Prostate gland (tissue), 2 donors: ENCODE measurements at regions not wholly inside any gene's neighbourhood (a gene's known extent, or its start where the extent isn't known, plus 50 kb on each side); places are given as distances from the start of the nearest gene placed in this dataset.
"Not testable (repeated sequence)": the region's sequence is repeated elsewhere in the genome, so short reads cannot be mapped to it uniquely, and the experiment has no call there.

Experiments used
- DNase-seq: peaks from one replicate; pipeline ENCODE4 v3.0.0-alpha.2; 2019; ENCODE audit warnings: low spot score
- H3K27ac ChIP-seq, 2 donors: fragments of 200-600 bp; sonication (generic); 2 replicates each; pipeline ENCODE4 v1.5.1; 2017 to 2019
- H3K27me3 ChIP-seq: fragments of 200-600 bp; sonication (generic); replicated peaks from 2 replicates; pipeline ENCODE4 v1.5.1; 2019; ENCODE audit not compliant: insufficient read depth
- H3K36me3 ChIP-seq, 2 donors: fragments of 200-600 bp; sonication (generic); 1 replicate in 1 of 2; 2 replicates in 1 of 2; pipeline versions ENCODE4 v1.5.1 to v1.8.1; 2017 to 2019
- H3K4me1 ChIP-seq: fragments of 200-600 bp; sonication (generic); replicated peaks from 2 replicates; pipeline ENCODE4 v1.5.1; 2019
- H3K4me3 ChIP-seq, 2 donors: fragments of 200-600 bp; sonication (generic); 2 replicates each; pipeline ENCODE4 v1.5.1; 2017 to 2019
- H3K9me3 ChIP-seq: fragments of 200-600 bp; sonication (generic); 2 replicates; pipeline ENCODE4 v1.5.1; 2017
- POLR2A ChIP-seq: fragments of 450-650 bp; IDR thresholded peaks from one replicate; pipeline ENCODE4 v1.6.1; 2016; ENCODE audit warnings: antibody characterized with exemption, mild to moderate bottlenecking
- POLR2AphosphoS5 ChIP-seq: sonication (generic); formaldehyde crosslinking; IDR thresholded peaks from one replicate; pipeline ENCODE4 v1.6.1; 2017; ENCODE audit warnings: antibody characterized with exemption
- WGBS: methylation state at CpG from one replicate; pipeline ENCODE4 v1.1.5; 2018; 5-methylcytosine and 5-hydroxymethylcytosine counted together
- intact Hi-C: fragments of 100-400 bp; cut with DNase I; formaldehyde crosslinking; loops from one replicate; pipeline ENCODE4 v1.14.2; 2022
- TF ChIP-seq, protein P1 (sequence below), 4 experiments: fragments of 200-600 bp in 2 of 4; fragments of 450-650 bp in 2 of 4; sonication (generic) in 2 of 4; IDR thresholded peaks; 1 replicate in 3 of 4; 2 replicates in 1 of 4; pipeline ENCODE4 v1.5.1; 2016 to 2019; ENCODE audit warnings: antibody characterized with exemption in 4 of 4, mild to moderate bottlenecking in 2 of 4, moderate library complexity in 2 of 4

DNA sequence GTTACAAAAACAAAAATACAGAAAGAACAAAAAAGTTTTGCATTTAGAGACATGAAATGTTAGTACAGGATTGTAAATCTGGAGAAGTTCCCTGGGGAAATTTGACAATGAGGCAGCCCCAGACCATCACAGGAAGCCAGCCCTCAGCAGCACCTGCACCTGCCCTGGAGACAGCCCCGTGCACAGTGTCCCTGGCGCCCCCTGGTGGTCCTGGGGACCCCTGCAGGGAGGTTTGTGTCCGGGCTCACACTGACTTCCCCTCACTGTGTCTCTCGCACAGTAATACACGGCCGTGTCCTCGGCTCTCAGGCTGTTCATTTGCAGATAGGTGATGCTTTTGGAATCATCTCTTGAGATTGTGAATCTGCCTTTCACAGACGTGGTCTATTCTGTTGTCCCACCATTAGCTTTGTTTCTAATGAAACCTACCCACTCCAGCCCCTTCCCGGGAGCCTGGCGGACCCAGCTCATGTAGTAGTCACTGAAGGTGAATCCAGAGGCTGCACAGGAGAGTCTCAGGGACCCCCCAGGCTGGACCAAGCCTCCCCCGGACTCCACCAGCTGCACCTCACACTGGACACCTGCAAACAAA, 1248.6 kb downstream of the TMEM121 start:
- H3K27me3 ChIP-seq, intact Hi-C loops: not testable (repeated sequence)
- 53% methylated on average over 11 of the region's 11 CpGs for WGBS

DNA sequence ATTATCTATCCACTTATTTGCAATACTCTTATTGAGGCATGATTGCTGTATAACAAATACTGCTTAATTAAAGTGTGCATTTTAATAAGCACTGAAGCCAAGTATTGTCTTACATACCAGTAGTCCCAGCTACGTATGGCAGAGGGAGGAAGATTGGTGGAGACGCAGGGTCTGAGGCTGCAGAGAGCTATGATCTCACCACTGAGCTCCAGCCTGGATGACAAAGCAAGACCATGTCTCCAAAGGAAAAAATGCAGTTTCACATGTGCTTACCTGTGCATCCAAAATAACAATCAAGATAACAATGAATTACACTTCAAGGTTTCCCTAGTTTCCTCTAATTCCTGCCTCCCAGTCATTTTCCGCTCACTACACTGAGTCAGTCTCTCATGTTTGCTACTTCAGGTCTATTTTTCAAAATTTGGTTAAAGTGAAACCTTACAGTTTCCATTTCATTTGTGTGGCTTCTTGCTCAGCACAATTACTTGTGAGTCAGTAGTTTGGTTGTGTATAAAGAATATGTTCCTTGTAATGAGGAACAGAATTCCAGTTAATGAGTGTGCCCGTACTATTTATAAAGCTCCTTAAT, 1250.1 kb downstream of the TMEM121 start:
- Histone ChIP-seq H3K4me3 (no peak overlapping the region), H3K27ac (no peak overlapping the region), H3K36me3 (no peaks in the 10 kb centered on the region), H3K9me3 (no peaks in the 10 kb centered on the region), H3K27me3 (no peaks in the 10 kb centered on the region), H3K4me1 (no peaks in the 10 kb centered on the region)
- TF ChIP-seq POLR2AphosphoS5 (no peak), POLR2A (no peak)
- TF ChIP-seq, protein P1, sequence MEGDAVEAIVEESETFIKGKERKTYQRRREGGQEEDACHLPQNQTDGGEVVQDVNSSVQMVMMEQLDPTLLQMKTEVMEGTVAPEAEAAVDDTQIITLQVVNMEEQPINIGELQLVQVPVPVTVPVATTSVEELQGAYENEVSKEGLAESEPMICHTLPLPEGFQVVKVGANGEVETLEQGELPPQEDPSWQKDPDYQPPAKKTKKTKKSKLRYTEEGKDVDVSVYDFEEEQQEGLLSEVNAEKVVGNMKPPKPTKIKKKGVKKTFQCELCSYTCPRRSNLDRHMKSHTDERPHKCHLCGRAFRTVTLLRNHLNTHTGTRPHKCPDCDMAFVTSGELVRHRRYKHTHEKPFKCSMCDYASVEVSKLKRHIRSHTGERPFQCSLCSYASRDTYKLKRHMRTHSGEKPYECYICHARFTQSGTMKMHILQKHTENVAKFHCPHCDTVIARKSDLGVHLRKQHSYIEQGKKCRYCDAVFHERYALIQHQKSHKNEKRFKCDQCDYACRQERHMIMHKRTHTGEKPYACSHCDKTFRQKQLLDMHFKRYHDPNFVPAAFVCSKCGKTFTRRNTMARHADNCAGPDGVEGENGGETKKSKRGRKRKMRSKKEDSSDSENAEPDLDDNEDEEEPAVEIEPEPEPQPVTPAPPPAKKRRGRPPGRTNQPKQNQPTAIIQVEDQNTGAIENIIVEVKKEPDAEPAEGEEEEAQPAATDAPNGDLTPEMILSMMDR (IDR thresholded peaks at IDR 0.05), result no peak
- intact Hi-C loops, result no loop called here
- 81% methylated on average over 4 of the region's 4 CpGs for WGBS
- DNase-seq, result no peak

More for the DNA sequence above, 1248.6 kb downstream of the TMEM121 start:
- H3K27ac ChIP-seq, H3K36me3 ChIP-seq, H3K4me3 ChIP-seq, H3K9me3 ChIP-seq, DNase-seq, H3K4me1 ChIP-seq: not testable (repeated sequence)
- TF ChIP-seq, protein P1 (IDR thresholded peaks at IDR 0.05), result peak in 2 of 4 experiments; percentile 16 to 26

DNA sequence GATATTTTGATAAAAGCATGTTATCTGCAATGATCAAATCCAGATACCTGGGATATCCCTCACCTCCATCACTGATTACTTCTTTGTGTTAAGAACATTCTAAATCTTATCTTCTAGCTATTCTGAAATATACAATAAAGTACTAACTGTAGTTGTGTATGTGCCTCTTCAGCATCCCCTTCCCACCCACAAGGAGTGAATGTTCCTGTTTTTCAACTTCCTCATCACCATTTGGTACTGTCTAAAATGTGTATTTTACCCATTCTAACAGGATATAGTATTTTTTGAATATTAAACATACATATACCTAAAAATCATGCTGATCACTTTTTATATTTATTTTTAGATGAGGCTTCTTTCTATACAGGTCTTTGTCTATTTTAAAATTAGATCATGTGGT, 1252.6 kb downstream of the TMEM121 start:
- H3K4me1 ChIP-seq, result no peaks in the 10 kb centered on the region
- no peaks in the 10 kb centered on the region for H3K27me3 ChIP-seq
- intact Hi-C loops, result no loop called here
- TF ChIP-seq, protein P1 (IDR thresholded peaks at IDR 0.05), result no peak
- TF ChIP-seq POLR2AphosphoS5, result no peak
- TF ChIP-seq POLR2A, result no peak
- no peak overlapping the region for H3K4me3 ChIP-seq
- H3K9me3 ChIP-seq, result no peaks in the 10 kb centered on the region
- no peaks in the 10 kb centered on the region for H3K36me3 ChIP-seq
- H3K27ac ChIP-seq, result no peak overlapping the region
- no peak for DNase-seq

DNA sequence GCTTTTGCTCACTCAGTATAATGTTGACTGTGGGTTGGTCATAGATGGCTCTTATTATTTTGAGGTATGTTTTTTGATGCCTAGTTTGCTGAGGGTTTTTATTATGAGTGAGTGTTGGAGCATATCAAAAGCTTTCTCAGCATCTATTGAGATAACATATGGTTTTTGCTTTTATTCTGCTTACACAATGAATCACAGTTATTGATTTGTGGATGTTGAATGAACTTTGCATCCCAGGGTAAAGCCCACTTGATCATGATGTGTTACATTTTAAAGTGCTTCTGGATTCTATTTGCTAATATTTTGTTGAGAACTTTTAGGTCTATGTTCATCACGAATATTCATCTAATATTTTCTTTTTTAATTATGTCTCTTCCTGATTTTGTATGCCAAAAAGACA, 1260.3 kb downstream of the TMEM121 start:
- intact Hi-C loops, result no loop called here
- Histone ChIP-seq H3K9me3 (no peaks in the 10 kb centered on the region), H3K36me3 (no peaks in the 10 kb centered on the region), H3K4me3 (no peak overlapping the region), H3K4me1 (no peaks in the 10 kb centered on the region), H3K27me3 (no peaks in the 10 kb centered on the region), H3K27ac (no peak overlapping the region)
- TF ChIP-seq POLR2AphosphoS5, result no peak
- no peak for TF ChIP-seq POLR2A
- TF ChIP-seq, protein P1 (IDR thresholded peaks at IDR 0.05), result no peak
- no peak for DNase-seq
- WGBS, result 24% methylated on average over 1 of the region's 1 CpG

DNA sequence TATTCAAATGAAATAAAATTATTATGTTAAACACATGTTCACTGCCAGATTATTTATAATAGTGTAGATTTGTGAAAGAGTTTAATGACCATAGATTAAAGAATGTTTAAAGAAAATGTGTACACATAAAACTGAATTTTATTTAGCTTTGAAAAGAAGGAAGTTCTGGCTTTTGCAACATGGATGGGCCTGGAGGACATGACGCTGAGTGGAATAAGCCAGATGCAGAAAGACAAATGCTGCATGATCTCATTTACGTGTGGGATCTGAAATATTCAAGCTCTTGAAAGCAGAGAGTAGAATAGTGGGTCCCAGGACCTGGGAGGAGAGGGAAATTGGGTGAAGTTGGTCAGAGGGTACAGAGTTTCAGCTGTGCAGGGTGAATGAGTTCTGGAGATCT, 1261.2 kb downstream of the TMEM121 start:
- no peak for DNase-seq
- H3K4me3 ChIP-seq, result no peak overlapping the region
- intact Hi-C loops, result no loop called here
- no peaks in the 10 kb centered on the region for H3K27me3 ChIP-seq
- 54% methylated on average over 2 of the region's 2 CpGs for WGBS
- no peak overlapping the region for H3K27ac ChIP-seq
- TF ChIP-seq POLR2AphosphoS5 (no peak), POLR2A (no peak)
- TF ChIP-seq, protein P1 (IDR thresholded peaks at IDR 0.05), result no peak
- H3K36me3 ChIP-seq, result no peaks in the 10 kb centered on the region
- no peaks in the 10 kb centered on the region for H3K9me3 ChIP-seq
- H3K4me1 ChIP-seq, result no peaks in the 10 kb centered on the region
